ENCODE measurements at regions not wholly inside any gene's neighbourhood (a gene's known extent, or its start where the extent isn't known, plus 50 kb on each side); places are given as distances from the start of the nearest gene placed in this dataset.

DNA sequence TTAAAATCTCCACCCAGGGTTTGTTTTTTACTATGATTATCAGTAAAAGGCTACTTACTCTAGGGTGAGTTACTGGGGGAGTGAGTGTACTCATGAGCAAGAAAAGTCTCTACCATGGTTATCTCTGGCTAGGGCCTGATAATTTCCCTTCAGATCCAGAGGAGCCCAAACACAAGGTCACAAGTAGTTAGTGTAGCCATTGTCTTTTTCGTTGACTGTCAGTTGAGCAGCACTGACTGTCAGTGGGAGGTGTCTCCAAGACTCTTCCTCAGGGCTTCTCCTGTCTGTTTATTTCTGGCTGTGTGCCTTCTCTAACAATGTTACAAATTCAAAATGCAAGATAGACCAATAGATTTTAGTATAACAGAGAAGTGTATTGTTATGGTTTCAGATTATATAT is 181.2 kb upstream of the MIS18BP1 start:
- no peaks in the 10 kb centered on the region for H3K27me3 ChIP-seq (ENCODE audit: insufficient read depth, low read depth)
- H3K4me3 ChIP-seq (IDR thresholded peaks at IDR 0.05; ENCODE audit: insufficient read depth, low read depth, low read length): no peak overlapping the region
- no peak overlapping the region for H3K4me2 ChIP-seq
- H3K27ac ChIP-seq: no peak overlapping the region
- no peaks in the 10 kb centered on the region for H3K4me1 ChIP-seq (ENCODE audit: low read depth, poor library complexity, severe bottlenecking)
- H3K36me3 ChIP-seq (ENCODE audit: insufficient read depth): no peaks in the 10 kb centered on the region
- H3K79me2 ChIP-seq (ENCODE audit: insufficient read depth, low read depth): no peaks in the 10 kb centered on the region
- H3K9ac ChIP-seq: no peak overlapping the region
- no peak overlapping the region for H2AFZ ChIP-seq (ENCODE audit: low read depth)
- TF ChIP-seq, protein P1, sequence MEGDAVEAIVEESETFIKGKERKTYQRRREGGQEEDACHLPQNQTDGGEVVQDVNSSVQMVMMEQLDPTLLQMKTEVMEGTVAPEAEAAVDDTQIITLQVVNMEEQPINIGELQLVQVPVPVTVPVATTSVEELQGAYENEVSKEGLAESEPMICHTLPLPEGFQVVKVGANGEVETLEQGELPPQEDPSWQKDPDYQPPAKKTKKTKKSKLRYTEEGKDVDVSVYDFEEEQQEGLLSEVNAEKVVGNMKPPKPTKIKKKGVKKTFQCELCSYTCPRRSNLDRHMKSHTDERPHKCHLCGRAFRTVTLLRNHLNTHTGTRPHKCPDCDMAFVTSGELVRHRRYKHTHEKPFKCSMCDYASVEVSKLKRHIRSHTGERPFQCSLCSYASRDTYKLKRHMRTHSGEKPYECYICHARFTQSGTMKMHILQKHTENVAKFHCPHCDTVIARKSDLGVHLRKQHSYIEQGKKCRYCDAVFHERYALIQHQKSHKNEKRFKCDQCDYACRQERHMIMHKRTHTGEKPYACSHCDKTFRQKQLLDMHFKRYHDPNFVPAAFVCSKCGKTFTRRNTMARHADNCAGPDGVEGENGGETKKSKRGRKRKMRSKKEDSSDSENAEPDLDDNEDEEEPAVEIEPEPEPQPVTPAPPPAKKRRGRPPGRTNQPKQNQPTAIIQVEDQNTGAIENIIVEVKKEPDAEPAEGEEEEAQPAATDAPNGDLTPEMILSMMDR (conservative IDR thresholded peaks at IDR 0.05; ENCODE audit: low read depth, low read length): no peak
- no peaks in the 10 kb centered on the region for H4K20me1 ChIP-seq (ENCODE audit: insufficient read depth)

- no peak overlapping the region for H3K27ac ChIP-seq
- H3K4me2 ChIP-seq: no peak overlapping the region
- no peaks in the 10 kb centered on the region for H3K36me3 ChIP-seq (ENCODE audit: insufficient read depth)
- no peaks in the 10 kb centered on the region for H3K27me3 ChIP-seq (ENCODE audit: insufficient read depth, low read depth)
- no peaks in the 10 kb centered on the region for H4K20me1 ChIP-seq (ENCODE audit: insufficient read depth)
- H3K9ac ChIP-seq: no peak overlapping the region
- H3K4me3 ChIP-seq (IDR thresholded peaks at IDR 0.05; ENCODE audit: insufficient read depth, low read depth, low read length): no peak overlapping the region
- TF ChIP-seq, protein P1 (conservative IDR thresholded peaks at IDR 0.05; ENCODE audit: low read depth, low read length): peak; percentile 72
- H3K4me1 ChIP-seq (ENCODE audit: low read depth, poor library complexity, severe bottlenecking): no peaks in the 10 kb centered on the region
- H2AFZ ChIP-seq (ENCODE audit: low read depth): no peak overlapping the region
- H3K79me2 ChIP-seq (ENCODE audit: insufficient read depth, low read depth): no peaks in the 10 kb centered on the region
These were observed 173.8 kb upstream of the MIS18BP1 start for GRCh38 chr14:45426685-45427282.

DNA sequence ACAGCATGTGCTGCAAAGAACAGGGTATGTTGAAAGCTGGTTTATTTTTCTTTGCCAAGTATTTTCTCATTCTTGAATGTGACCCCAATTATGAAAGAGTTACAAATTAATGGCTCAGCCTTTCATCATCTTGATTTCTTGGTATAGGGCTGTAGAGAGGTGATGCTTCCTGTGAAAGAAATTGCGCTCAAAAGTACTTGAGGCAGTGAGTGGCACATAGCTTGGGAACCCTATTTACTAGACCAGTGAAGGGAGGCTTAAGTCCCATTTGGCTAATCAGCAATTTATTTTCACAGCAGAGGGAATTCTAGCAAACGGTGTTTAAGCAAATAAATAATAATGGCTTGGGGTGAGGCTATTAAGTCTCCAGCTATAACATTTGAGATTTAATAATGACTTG is 153.9 kb upstream of the MIS18BP1 start:
- no peaks in the 10 kb centered on the region for H3K27me3 ChIP-seq (ENCODE audit: insufficient read depth, low read depth)
- H3K4me1 ChIP-seq (ENCODE audit: low read depth, poor library complexity, severe bottlenecking): no peaks in the 10 kb centered on the region
- H3K4me2 ChIP-seq: no peak overlapping the region
- TF ChIP-seq, protein P1 (conservative IDR thresholded peaks at IDR 0.05; ENCODE audit: low read depth, low read length): no peak
- H4K20me1 ChIP-seq (ENCODE audit: insufficient read depth): no peaks in the 10 kb centered on the region
- no peak overlapping the region for H3K4me3 ChIP-seq (IDR thresholded peaks at IDR 0.05; ENCODE audit: insufficient read depth, low read depth, low read length)
- no peaks in the 10 kb centered on the region for H3K79me2 ChIP-seq (ENCODE audit: insufficient read depth, low read depth)
- no peak overlapping the region for H3K9ac ChIP-seq
- H3K36me3 ChIP-seq (ENCODE audit: insufficient read depth): no peaks in the 10 kb centered on the region
- H3K27ac ChIP-seq: no peak overlapping the region
- H2AFZ ChIP-seq (ENCODE audit: low read depth): no peak overlapping the region

- no peak overlapping the region for H2AFZ ChIP-seq (ENCODE audit: low read depth)
- H3K9ac ChIP-seq: no peak overlapping the region
- H4K20me1 ChIP-seq (ENCODE audit: insufficient read depth): no peaks in the 10 kb centered on the region
- H3K27ac ChIP-seq: no peak overlapping the region
- H3K27me3 ChIP-seq (ENCODE audit: insufficient read depth, low read depth): no peaks in the 10 kb centered on the region
- H3K4me1 ChIP-seq (ENCODE audit: low read depth, poor library complexity, severe bottlenecking): no peaks in the 10 kb centered on the region
- H3K36me3 ChIP-seq (ENCODE audit: insufficient read depth): no peaks in the 10 kb centered on the region
- H3K4me2 ChIP-seq: no peak overlapping the region
- TF ChIP-seq, protein P1 (conservative IDR thresholded peaks at IDR 0.05; ENCODE audit: low read depth, low read length): no peak
- no peaks in the 10 kb centered on the region for H3K79me2 ChIP-seq (ENCODE audit: insufficient read depth, low read depth)
- H3K4me3 ChIP-seq (IDR thresholded peaks at IDR 0.05; ENCODE audit: insufficient read depth, low read depth, low read length): no peak overlapping the region
These were observed 148.1 kb upstream of the MIS18BP1 start for GRCh38 chr14:45400950-45401640.
